DOHH2 (cell line): ENCODE measurements at regions not wholly inside any gene's neighbourhood (a gene's known extent, or its start where the extent isn't known, plus 50 kb on each side); places are given as distances from the start of the nearest gene placed in this dataset.

ENCODE experiments used
- H3F3A ChIP-seq: fragments of 200-600 bp; sonication (generic), shearing (Covaris generic); 2 replicates; pipeline ENCODE4 v1.6.0; 2016; ENCODE audit warnings: antibody characterized with exemption, mild to moderate bottlenecking; ENCODE audit not compliant: control insufficient read depth, insufficient read depth
- H3K27ac ChIP-seq: fragments of 200-600 bp; sonication (generic); 2 replicates; pipeline ENCODE4 v1.5.1; 2014; ENCODE audit warnings: low read depth, mild to moderate bottlenecking, low read length, moderate library complexity
- H3K27me3 ChIP-seq: fragments of 200-600 bp; sonication (generic); 2 replicates; pipeline ENCODE4 v1.6.1; 2014; ENCODE audit warnings: mild to moderate bottlenecking, low read length, mixed read lengths; ENCODE audit not compliant: control insufficient read depth
- H3K36me3 ChIP-seq: fragments of 200-600 bp; sonication (generic); 2 replicates; pipeline ENCODE4 v1.6.1; 2014; ENCODE audit warnings: mild to moderate bottlenecking, low read length, moderate library complexity, mixed read lengths; ENCODE audit not compliant: control insufficient read depth
- H3K4me1 ChIP-seq: fragments of 200-600 bp; sonication (generic); 2 replicates; pipeline ENCODE4 v1.6.1; 2014; ENCODE audit warnings: mild to moderate bottlenecking, low read length, mixed read lengths; ENCODE audit not compliant: control insufficient read depth
- H3K4me2 ChIP-seq: fragments of 200-600 bp; sonication (generic); 2 replicates; pipeline ENCODE4 v1.6.0; 2014; ENCODE audit warnings: mild to moderate bottlenecking, low read length, moderate library complexity
- H3K4me3 ChIP-seq: fragments of 200-600 bp; sonication (generic); 2 replicates; pipeline ENCODE4 v1.5.1; 2014; ENCODE audit warnings: mild to moderate bottlenecking, low read length, mixed read lengths
- H3K79me2 ChIP-seq: fragments of 200-600 bp; sonication (generic); 2 replicates; pipeline ENCODE4 v1.6.1; 2014; ENCODE audit warnings: mild to moderate bottlenecking, low read length, mixed read lengths; ENCODE audit not compliant: control insufficient read depth
- H3K9me2 ChIP-seq: fragments of 200-600 bp; sonication (generic); replicated peaks from 2 replicates; pipeline ENCODE4 v1.6.1; 2014; ENCODE audit warnings: mild to moderate bottlenecking, low read length, mixed read lengths; ENCODE audit not compliant: control insufficient read depth
- H3K9me3 ChIP-seq: fragments of 200-600 bp; sonication (generic); 2 replicates; pipeline ENCODE4 v1.6.1; 2014; ENCODE audit warnings: antibody characterized with exemption, low read length, mixed read lengths; ENCODE audit not compliant: control insufficient read depth, insufficient read depth
- H4K20me1 ChIP-seq: fragments of 200-600 bp; sonication (generic); 2 replicates; pipeline ENCODE4 v1.6.0; 2014; ENCODE audit warnings: low read depth, mild to moderate bottlenecking, antibody characterized with exemption, low read length, moderate library complexity; ENCODE audit not compliant: control insufficient read depth, insufficient read depth
- EZH2phosphoT487 ChIP-seq: fragments of 200-600 bp; sonication (generic); IDR thresholded peaks from 2 replicates; pipeline ENCODE4 v1.6.1; 2017; ENCODE audit warnings: borderline replicate concordance, mild to moderate bottlenecking, antibody characterized with exemption, low read length, moderate library complexity, mixed read lengths
- TF ChIP-seq, protein P1 (sequence below): fragments of 200-600 bp; sonication (generic); IDR thresholded peaks from one replicate; pipeline ENCODE4 v1.5.1; 2014; ENCODE audit warnings: antibody characterized with exemption, mild to moderate bottlenecking, low read depth, low read length; ENCODE audit not compliant: poor library complexity, severe bottlenecking

DNA sequence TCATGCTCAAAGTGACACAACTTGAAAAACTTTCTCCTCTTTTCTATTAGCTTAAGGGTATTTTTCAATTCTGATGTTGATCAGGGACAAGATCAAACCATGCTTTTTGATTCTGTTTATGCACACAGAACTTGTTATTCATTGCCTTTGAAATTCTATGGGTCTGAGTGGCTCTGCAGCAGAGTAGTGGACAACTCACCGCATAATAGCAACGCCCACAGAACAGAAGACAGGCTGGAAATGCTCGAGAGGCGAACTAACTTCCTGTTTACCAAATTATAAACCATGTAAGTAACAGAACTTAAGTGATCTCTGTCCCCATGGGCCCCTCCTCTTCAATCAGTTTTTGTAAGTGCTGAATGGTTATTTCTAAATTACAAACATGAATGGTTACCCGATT is 131.2 kb downstream of the CBLN2 start:
- Histone ChIP-seq H3K4me1 (no peaks in the 10 kb centered on the region), H4K20me1 (no peaks in the 10 kb centered on the region), H3K9me2 (no peaks in the 10 kb centered on the region; the same call in 1 of the 2 replicates), H3K79me2 (no peaks in the 10 kb centered on the region), H3K36me3 (no peaks in the 10 kb centered on the region), H3F3A (no peaks in the 10 kb centered on the region), H3K4me3 (no peak overlapping the region), H3K27ac (no peak overlapping the region), H3K4me2 (no peak overlapping the region), H3K27me3 (no peaks in the 10 kb centered on the region), H3K9me3 (no peaks in the 10 kb centered on the region)
- TF ChIP-seq EZH2phosphoT487, result no peak
- TF ChIP-seq, protein P1, sequence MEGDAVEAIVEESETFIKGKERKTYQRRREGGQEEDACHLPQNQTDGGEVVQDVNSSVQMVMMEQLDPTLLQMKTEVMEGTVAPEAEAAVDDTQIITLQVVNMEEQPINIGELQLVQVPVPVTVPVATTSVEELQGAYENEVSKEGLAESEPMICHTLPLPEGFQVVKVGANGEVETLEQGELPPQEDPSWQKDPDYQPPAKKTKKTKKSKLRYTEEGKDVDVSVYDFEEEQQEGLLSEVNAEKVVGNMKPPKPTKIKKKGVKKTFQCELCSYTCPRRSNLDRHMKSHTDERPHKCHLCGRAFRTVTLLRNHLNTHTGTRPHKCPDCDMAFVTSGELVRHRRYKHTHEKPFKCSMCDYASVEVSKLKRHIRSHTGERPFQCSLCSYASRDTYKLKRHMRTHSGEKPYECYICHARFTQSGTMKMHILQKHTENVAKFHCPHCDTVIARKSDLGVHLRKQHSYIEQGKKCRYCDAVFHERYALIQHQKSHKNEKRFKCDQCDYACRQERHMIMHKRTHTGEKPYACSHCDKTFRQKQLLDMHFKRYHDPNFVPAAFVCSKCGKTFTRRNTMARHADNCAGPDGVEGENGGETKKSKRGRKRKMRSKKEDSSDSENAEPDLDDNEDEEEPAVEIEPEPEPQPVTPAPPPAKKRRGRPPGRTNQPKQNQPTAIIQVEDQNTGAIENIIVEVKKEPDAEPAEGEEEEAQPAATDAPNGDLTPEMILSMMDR, result no peak

DNA sequence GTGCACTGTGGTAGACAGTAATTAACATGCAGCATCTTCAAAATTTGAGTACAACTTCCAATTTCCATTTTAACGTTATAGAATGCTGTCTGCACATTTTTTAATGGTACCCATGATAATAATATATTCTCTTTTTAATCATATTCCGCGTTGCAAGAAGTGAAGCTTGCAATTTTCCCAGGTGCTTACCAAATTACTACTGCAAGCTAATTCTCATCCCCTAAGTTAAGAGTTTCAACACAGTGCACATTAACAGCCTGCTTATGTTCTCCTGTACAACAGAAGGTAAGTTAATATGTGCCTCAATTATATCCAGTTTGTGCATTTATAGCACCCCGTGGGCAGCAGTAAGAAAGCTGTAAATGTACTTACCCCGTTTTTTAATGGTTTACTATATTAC is 132.9 kb downstream of the CBLN2 start:
- Histone ChIP-seq H3K4me2 (no peak overlapping the region), H3K9me2 (no peaks in the 10 kb centered on the region; the same call in 1 of the 2 replicates), H3F3A (no peaks in the 10 kb centered on the region), H3K36me3 (no peaks in the 10 kb centered on the region), H3K4me3 (no peak overlapping the region), H3K27me3 (no peaks in the 10 kb centered on the region), H4K20me1 (no peaks in the 10 kb centered on the region), H3K9me3 (no peaks in the 10 kb centered on the region), H3K27ac (no peak overlapping the region), H3K4me1 (no peaks in the 10 kb centered on the region), H3K79me2 (no peaks in the 10 kb centered on the region)
- no peak for TF ChIP-seq EZH2phosphoT487
- TF ChIP-seq, protein P1, result no peak

DNA sequence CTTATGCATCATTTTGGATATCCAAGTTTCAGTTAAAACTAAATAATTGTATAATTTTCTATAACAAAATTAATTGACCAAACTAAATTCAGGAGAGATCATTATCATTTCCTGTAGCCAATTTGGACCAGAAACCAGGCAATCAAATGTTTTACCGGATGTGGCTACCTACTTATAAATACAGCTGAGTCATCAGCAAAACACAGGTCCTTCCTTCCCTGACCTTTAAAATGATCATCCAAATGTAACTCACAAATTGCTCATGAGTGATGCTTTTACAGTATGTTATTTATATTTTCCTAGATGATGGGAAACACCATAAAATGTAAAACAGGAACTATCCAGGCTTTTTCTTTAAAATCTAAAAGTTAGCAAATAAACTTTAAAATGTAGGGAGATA is 133.7 kb downstream of the CBLN2 start:
- Histone ChIP-seq H3K9me2 (no peaks in the 10 kb centered on the region; the same call in 1 of the 2 replicates), H3K27ac (no peak overlapping the region), H3K4me1 (no peaks in the 10 kb centered on the region), H3K9me3 (no peaks in the 10 kb centered on the region), H3K36me3 (no peaks in the 10 kb centered on the region), H3F3A (no peaks in the 10 kb centered on the region), H3K27me3 (no peaks in the 10 kb centered on the region), H3K4me3 (no peak overlapping the region), H3K79me2 (no peaks in the 10 kb centered on the region), H3K4me2 (no peak overlapping the region), H4K20me1 (no peaks in the 10 kb centered on the region)
- no peak for TF ChIP-seq EZH2phosphoT487
- TF ChIP-seq, protein P1, result no peak
